ENCODE measurements at regions not wholly inside any gene's neighbourhood (a gene's known extent, or its start where the extent isn't known, plus 50 kb on each side); places are given as distances from the start of the nearest gene placed in this dataset.
"Not testable (repeated sequence)": the region's sequence is repeated elsewhere in the genome, so short reads cannot be mapped to it uniquely, and the experiment has no call there.

GRCh38 chr1:192907545-192908243 is 98.9 kb downstream of the RGS2 start:
- no peak for DNase-seq

GRCh38 chr1:192911896-192912656 is 103.2 kb downstream of the RGS2 start:
- DNase-seq: not testable (repeated sequence)

DNA sequence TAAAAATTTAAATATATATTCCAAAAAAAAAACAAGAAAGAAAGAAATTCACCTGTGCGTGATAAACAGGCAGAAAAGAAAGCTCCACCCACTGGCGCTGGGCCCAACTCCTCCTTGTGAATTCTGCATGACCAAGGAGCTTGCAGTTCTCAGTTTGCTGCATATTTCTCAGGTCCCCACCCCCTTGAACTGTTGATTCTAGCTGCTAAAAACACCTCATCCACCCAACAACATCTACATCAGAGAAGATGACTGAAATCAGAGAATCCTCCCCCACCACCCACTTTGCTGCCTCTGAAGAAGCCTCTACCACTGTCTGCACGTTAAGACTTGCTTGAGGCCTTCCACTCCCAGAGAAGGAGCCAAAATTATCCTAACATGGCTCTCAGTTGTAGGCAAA is 104.8 kb downstream of the RGS2 start:
- no peak for DNase-seq

GRCh38 chr1:192914092-192914491 is 105.3 kb downstream of the RGS2 start:
- DNase-seq: no peak

DNA sequence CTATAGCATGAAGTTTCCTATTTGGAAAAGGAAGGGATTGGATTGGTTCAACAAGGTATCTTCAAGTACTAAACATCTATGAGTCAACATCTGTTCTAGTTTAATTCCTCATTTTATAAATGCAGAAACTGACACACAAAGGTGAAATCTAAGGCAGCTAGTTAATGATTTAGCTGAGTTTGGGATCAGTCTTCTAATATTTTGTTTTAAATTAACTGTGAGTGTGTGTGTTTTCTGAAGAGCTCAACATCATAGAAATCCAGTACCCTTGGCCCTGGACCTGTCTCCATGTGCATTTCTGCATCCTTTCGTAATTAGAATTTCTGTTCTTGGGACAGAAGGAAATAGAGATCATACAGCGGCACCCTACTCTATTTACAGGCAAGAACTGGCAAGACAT is 105.9 kb downstream of the RGS2 start:
- DNase-seq: no peak

DNA sequence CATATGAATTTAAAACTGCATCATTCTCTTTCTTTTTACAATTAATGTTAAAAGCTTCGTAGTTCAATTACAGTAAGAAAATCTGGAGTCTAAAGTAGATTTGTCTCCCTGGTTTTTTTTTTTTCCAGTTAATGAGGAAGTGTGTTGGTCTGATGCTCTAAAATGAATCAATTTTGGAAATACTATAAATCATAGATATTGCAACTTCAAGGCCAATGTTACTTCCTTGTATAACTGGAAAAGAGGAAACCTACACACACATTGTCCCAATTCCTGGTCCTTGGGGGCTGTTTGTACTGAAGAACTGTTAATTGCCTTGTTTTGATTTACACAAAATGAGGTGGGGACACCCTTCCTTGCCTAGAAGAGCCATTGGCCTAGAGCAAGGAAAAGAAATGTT is 107.2 kb downstream of the RGS2 start:
- no peak for DNase-seq

DNA sequence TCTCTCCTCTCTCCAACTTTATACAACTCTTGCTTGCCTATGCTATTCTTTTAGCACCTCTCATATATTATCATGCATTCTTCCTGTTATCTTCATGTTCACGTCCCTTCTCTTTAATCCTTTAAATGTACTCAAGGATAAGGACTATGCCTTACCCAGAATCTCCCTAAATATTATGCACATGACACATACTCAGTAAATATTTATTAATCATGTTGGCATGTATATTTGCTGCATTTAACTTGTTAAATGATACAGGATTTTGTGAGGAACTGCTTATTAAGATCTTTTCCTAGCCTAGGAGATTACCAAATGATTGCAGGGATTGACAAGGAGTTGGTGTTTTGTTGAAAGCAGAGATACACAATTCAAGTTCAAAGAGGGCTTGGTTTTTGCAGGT is 109.4 kb downstream of the RGS2 start:
- no peak for DNase-seq

DNA sequence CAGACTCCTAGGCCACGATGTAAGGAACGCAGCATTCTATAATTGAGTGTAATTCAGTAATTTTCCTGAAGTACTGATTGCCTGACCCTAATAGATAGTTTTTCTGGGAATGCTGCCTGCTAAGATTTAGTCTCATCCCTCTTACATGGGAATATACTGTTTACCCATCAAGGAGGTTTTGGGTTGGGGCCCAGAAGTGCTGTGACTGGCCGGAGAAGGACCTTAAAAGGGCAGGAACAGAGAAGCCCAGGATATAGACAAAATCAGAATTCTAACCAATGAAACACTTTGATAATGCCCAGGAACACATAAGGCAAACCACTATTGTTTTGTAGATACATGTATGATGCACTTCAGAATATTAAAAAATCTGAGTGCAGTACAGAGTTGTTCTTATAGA is 111.6 kb downstream of the RGS2 start:
- no peak for DNase-seq

- no peak for DNase-seq
Observed at GRCh38 chr1:192925609-192926008, 116.8 kb downstream of the RGS2 start.

DNA sequence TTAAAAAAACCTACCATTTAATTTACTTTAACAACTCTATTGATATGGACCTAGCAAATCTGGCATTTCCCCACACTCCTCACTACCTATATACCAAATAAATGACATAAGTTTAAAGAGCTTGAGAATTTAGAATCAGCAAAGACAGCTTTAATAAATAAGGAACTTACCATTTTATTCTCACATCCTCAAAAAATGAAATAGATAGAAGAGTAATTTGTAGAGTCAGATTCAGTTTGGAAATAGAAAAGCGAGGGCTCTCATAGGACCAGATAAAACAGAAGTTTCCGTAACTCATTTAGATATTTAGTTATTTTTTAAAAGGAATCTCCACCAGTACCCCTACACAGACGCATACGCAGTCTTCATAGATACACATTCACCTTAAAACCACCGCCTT is 117.9 kb downstream of the RGS2 start:
- no peak for DNase-seq

GRCh38 chr1:192927496-192927895 is 118.7 kb downstream of the RGS2 start:
- no peak for DNase-seq

- DNase-seq: no peak
Observed at GRCh38 chr1:192929597-192929996, 120.8 kb downstream of the RGS2 start.

DNA sequence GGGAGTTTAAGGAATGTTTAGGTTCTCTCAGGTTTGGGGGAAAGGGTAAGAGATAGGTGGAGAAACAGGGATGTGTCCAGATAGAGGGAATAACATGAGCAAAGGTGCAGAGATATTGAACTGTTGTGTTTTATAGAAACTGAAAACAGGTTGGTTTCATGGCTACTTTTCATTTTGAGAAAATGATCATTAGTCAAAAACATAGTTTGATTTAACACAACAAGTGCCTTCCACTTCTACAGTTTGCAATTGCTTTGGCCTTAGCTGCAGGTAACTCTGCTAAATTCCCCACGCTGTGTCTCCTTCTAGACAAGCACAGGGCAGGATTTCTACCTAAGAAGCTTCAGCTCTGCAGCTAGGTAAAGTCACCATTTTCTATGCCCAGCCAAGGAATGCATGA is 124.9 kb downstream of the RGS2 start:
- no peak for DNase-seq

GRCh38 chr1:192936313-192937018 is 122.7 kb downstream of the UCHL5 start:
- DNase-seq: no peak

DNA sequence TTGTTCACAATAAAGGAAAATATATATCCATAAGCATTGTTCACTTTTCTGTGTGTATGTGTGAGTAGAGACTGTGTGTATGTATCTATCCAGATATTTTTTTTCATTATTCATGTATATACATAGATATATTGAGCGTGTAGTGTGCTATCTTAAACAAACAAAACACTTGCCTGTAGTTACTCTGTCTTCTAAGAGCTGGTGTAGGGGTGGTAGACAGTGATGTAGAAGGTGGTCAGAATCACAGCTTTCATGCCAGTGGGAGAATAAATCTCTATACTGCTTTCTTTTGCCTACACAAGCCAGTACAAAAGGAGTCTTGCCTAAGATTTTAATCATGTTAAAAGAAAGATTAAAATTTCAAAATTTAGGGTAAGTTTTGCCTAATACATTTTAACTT is 122.0 kb downstream of the UCHL5 start:
- no peak for DNase-seq

GRCh38 chr1:192939440-192939839 is 119.7 kb downstream of the UCHL5 start:
- no peak for DNase-seq

DNA sequence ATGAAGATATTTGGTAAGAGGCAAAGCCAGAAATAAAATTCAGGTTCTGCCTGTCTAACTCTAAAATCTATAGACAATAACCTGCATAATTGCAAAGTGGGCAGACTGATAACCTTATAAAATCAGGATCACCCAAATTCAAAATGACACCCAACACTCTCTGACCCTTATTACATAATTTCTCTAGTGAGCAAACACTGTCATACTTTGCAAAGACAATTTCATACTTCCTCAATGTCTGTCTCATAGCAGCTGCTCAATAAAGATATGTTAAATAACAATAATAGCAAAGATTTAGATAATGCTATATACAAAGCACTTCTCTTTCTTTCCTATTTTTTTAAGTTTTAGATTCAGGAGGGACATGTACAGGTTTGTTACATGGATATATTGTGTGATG is 118.5 kb downstream of the UCHL5 start:
- no peak for DNase-seq

GRCh38 chr1:192941722-192942411 is 117.3 kb downstream of the UCHL5 start:
- no peak for DNase-seq

DNA sequence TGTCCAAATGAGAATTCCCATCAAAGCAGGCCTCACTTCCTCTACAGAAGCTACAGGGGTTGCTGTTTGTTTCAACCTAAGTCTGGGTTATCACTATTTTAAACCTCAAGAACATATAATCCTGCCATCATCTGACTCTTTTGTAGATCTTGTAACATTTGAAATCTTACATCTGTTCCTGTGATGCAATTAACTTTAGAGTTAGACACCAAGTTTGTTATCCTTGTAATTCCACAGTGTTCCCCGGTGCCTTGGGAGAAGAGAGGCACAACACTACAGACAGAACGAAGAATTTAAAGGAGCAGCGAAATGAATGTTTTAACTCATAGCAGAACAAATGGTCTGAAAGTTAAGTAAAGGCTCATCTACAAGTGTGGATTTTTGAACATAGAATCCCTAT is 116.1 kb downstream of the UCHL5 start:
- DNase-seq: no peak

- DNase-seq: no peak
Observed at GRCh38 chr1:192943522-192943921, 115.6 kb downstream of the UCHL5 start.

- DNase-seq: no peak
Observed at GRCh38 chr1:192945390-192946130, 113.6 kb downstream of the UCHL5 start.

GRCh38 chr1:192949783-192950182 is 109.4 kb downstream of the UCHL5 start:
- no peak for DNase-seq

- no peak for DNase-seq
Observed at GRCh38 chr1:192950926-192951325, 108.2 kb downstream of the UCHL5 start.
